ENCODE measurements at regions not wholly inside any gene's neighbourhood (a gene's known extent, or its start where the extent isn't known, plus 50 kb on each side); places are given as distances from the start of the nearest gene placed in this dataset.

DNA sequence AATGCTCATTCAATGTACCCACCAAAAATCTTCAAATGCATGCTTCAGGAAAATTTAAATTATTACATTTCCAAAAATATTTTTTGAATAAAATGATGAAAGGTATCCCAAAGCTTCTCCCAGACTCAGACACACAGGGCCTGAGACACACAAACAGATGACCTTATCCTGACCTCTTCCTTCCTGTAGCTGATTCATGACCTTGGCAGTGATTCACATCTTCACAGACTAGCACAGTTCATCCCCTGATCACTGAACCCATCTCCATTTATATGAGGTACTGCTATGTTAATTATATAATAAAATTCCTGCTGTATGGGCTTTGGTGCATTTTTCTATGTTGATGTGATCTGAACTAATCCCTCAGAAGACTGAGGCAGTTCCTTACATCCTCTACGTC is 265.0 kb upstream of the GLI3 start:
- no peak overlapping the region for H2AFZ ChIP-seq (ENCODE audit: low read depth, low read length, poor library complexity, severe bottlenecking)
- H3K9me3 ChIP-seq (ENCODE audit: control insufficient read depth in 1 of 2, insufficient read depth in 1 of 2, low read depth in 1 of 2, low read length in 2 of 2): peaks cover 0 to 9% of the 10 kb centered on the region in 2 experiments; a peak in 1 of 4 replicates
- H3K4me2 ChIP-seq (ENCODE audit: low read length): no peak overlapping the region
- no peaks in the 10 kb centered on the region for H3K79me2 ChIP-seq (ENCODE audit: insufficient read depth, low read length)
- ATAC-seq: no peak
- no peaks in the 10 kb centered on the region for H3K4me1 ChIP-seq (ENCODE audit: control insufficient read depth in 1 of 2, insufficient read depth in 2 of 2, low read length in 2 of 2)
- POLR2A ChIA-PET: no interaction called here
- RAD21 ChIA-PET (ENCODE audit: low non-redundant PET in 1 of 2, low total read pairs in 2 of 2, uncharacterized antibody in 2 of 2, unreplicated experiment in 2 of 2): no interaction called here
- no peaks in the 10 kb centered on the region for H3K36me3 ChIP-seq (ENCODE audit: control insufficient read depth in 1 of 2, insufficient read depth in 2 of 2, low read length in 2 of 2)
- CTCF ChIA-PET: no interaction called here
- H3K9ac ChIP-seq (ENCODE audit: low read length): no peak overlapping the region
- no peaks in the 10 kb centered on the region for H3K27me3 ChIP-seq (ENCODE audit: insufficient read depth, low read length)
- H3K4me3 ChIP-seq (replicated peaks in 1 of 2; ENCODE audit: low read depth in 1 of 2, low read length in 2 of 2): no peak overlapping the region
- no peaks in the 10 kb centered on the region for H3K9me2 ChIP-seq (ENCODE audit: insufficient read depth)
- DNase-seq (ENCODE audit: low read depth, low spot score): no peak
- intact Hi-C loops (cut with micrococcal nuclease): no loop called here
- BruUV-seq (replicated peaks): no TSS peak
- no peaks in the 10 kb centered on the region for H4K20me1 ChIP-seq (ENCODE audit: insufficient read depth)
- TF ChIP-seq SRF (IDR thresholded peaks at IDR 0.05; ENCODE audit: low read depth) (no peak), POLR2AphosphoS5 (IDR thresholded peaks at IDR 0.05; ENCODE audit: low read depth, low read length) (no peak), FOSL1 (IDR thresholded peaks at IDR 0.05; ENCODE audit: low read depth) (no peak), JUND (IDR thresholded peaks at IDR 0.05) (no peak), ZNF274 (IDR thresholded peaks at IDR 0.05; ENCODE audit: low read depth, low read length) (no peak), CBX3 (IDR thresholded peaks at IDR 0.05; ENCODE audit: low read depth) (no peak), EZH2 (IDR thresholded peaks at IDR 0.05) (no peak), CEBPB (IDR thresholded peaks at IDR 0.05; ENCODE audit: low read depth) (no peak), RAD21 (IDR thresholded peaks at IDR 0.05; ENCODE audit: low read depth) (no peak), ELF1 (IDR thresholded peaks at IDR 0.05; ENCODE audit: borderline replicate concordance, low read depth) (no peak)
- TF ChIP-seq, protein P1, sequence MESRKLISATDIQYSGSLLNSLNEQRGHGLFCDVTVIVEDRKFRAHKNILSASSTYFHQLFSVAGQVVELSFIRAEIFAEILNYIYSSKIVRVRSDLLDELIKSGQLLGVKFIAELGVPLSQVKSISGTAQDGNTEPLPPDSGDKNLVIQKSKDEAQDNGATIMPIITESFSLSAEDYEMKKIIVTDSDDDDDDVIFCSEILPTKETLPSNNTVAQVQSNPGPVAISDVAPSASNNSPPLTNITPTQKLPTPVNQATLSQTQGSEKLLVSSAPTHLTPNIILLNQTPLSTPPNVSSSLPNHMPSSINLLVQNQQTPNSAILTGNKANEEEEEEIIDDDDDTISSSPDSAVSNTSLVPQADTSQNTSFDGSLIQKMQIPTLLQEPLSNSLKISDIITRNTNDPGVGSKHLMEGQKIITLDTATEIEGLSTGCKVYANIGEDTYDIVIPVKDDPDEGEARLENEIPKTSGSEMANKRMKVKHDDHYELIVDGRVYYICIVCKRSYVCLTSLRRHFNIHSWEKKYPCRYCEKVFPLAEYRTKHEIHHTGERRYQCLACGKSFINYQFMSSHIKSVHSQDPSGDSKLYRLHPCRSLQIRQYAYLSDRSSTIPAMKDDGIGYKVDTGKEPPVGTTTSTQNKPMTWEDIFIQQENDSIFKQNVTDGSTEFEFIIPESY (IDR thresholded peaks at IDR 0.05; ENCODE audit: extremely low read depth, insufficient replicate concordance, low read length): no peak
- TF ChIP-seq, protein P2, sequence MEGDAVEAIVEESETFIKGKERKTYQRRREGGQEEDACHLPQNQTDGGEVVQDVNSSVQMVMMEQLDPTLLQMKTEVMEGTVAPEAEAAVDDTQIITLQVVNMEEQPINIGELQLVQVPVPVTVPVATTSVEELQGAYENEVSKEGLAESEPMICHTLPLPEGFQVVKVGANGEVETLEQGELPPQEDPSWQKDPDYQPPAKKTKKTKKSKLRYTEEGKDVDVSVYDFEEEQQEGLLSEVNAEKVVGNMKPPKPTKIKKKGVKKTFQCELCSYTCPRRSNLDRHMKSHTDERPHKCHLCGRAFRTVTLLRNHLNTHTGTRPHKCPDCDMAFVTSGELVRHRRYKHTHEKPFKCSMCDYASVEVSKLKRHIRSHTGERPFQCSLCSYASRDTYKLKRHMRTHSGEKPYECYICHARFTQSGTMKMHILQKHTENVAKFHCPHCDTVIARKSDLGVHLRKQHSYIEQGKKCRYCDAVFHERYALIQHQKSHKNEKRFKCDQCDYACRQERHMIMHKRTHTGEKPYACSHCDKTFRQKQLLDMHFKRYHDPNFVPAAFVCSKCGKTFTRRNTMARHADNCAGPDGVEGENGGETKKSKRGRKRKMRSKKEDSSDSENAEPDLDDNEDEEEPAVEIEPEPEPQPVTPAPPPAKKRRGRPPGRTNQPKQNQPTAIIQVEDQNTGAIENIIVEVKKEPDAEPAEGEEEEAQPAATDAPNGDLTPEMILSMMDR (IDR thresholded peaks at IDR 0.05 in 2 of 3, conservative IDR thresholded peaks at IDR 0.05 in 1 of 3; ENCODE audit: borderline replicate concordance in 1 of 3, insufficient read depth in 1 of 3, low read depth in 2 of 3, low read length in 2 of 3): no peak
- TF ChIP-seq, protein P3, sequence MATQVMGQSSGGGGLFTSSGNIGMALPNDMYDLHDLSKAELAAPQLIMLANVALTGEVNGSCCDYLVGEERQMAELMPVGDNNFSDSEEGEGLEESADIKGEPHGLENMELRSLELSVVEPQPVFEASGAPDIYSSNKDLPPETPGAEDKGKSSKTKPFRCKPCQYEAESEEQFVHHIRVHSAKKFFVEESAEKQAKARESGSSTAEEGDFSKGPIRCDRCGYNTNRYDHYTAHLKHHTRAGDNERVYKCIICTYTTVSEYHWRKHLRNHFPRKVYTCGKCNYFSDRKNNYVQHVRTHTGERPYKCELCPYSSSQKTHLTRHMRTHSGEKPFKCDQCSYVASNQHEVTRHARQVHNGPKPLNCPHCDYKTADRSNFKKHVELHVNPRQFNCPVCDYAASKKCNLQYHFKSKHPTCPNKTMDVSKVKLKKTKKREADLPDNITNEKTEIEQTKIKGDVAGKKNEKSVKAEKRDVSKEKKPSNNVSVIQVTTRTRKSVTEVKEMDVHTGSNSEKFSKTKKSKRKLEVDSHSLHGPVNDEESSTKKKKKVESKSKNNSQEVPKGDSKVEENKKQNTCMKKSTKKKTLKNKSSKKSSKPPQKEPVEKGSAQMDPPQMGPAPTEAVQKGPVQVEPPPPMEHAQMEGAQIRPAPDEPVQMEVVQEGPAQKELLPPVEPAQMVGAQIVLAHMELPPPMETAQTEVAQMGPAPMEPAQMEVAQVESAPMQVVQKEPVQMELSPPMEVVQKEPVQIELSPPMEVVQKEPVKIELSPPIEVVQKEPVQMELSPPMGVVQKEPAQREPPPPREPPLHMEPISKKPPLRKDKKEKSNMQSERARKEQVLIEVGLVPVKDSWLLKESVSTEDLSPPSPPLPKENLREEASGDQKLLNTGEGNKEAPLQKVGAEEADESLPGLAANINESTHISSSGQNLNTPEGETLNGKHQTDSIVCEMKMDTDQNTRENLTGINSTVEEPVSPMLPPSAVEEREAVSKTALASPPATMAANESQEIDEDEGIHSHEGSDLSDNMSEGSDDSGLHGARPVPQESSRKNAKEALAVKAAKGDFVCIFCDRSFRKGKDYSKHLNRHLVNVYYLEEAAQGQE (IDR thresholded peaks at IDR 0.05; ENCODE audit: low read depth): no peak
- H3K27ac ChIP-seq (ENCODE audit: low read depth, low read length): no peak overlapping the region
